ENCODE measurements at regions not wholly inside any gene's neighbourhood (a gene's known extent, or its start where the extent isn't known, plus 50 kb on each side); places are given as distances from the start of the nearest gene placed in this dataset.

- TF ChIP-seq SMC3 (conservative IDR thresholded peaks at IDR 0.05; ENCODE audit: poor library complexity) (no peak), EZH2 (IDR thresholded peaks at IDR 0.05; ENCODE audit: borderline replicate concordance, insufficient read depth, low read length, poor library complexity, severe bottlenecking) (no peak)
Observed at GRCh38 chr2:234145057-234145456, 94.6 kb downstream of the SPP2 start (continued).

DNA sequence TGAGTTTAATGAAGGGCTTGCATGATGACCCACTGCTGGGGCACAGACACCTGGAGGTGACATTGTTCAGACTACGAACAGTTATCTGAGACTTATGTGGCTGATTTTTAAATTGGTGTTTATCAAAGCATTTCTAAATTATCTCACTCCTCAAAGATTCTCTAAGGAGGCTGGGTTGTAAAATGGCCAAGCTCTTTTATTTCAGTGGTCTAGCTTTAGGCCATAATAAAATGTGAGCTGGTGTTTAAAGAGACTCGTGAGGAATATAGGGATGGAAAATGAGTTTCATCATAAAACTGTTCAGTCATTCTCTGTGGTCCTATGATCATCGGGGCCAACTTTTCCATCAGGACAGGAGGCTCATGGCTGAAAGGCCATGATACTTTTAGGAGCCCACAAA lies 93.4 kb downstream of the SPP2 start:
- H3K9me2 ChIP-seq (ENCODE audit: insufficient read depth, low read length), result no peaks in the 10 kb centered on the region
- no peaks in the 10 kb centered on the region for H3K9me3 ChIP-seq (ENCODE audit: low read length)
- no peaks in the 10 kb centered on the region for H4K20me1 ChIP-seq (ENCODE audit: insufficient read depth)
- H3K4me2 ChIP-seq (ENCODE audit: low read length), result no peak overlapping the region
- no peak for TF ChIP-seq POLR2AphosphoS5 (IDR thresholded peaks at IDR 0.05)
- TF ChIP-seq, protein P1, sequence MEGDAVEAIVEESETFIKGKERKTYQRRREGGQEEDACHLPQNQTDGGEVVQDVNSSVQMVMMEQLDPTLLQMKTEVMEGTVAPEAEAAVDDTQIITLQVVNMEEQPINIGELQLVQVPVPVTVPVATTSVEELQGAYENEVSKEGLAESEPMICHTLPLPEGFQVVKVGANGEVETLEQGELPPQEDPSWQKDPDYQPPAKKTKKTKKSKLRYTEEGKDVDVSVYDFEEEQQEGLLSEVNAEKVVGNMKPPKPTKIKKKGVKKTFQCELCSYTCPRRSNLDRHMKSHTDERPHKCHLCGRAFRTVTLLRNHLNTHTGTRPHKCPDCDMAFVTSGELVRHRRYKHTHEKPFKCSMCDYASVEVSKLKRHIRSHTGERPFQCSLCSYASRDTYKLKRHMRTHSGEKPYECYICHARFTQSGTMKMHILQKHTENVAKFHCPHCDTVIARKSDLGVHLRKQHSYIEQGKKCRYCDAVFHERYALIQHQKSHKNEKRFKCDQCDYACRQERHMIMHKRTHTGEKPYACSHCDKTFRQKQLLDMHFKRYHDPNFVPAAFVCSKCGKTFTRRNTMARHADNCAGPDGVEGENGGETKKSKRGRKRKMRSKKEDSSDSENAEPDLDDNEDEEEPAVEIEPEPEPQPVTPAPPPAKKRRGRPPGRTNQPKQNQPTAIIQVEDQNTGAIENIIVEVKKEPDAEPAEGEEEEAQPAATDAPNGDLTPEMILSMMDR (IDR thresholded peaks at IDR 0.05; ENCODE audit: poor library complexity, severe bottlenecking), result no peak
- no peak for TF ChIP-seq MXI1 (conservative IDR thresholded peaks at IDR 0.05; ENCODE audit: poor library complexity, severe bottlenecking)
- TF ChIP-seq EZH2 (IDR thresholded peaks at IDR 0.05; ENCODE audit: borderline replicate concordance, insufficient read depth, low read length, poor library complexity, severe bottlenecking), result no peak
- no peak for TF ChIP-seq TAF1 (IDR thresholded peaks at IDR 0.05; ENCODE audit: low read depth)
- no peak for TF ChIP-seq REST (IDR thresholded peaks at IDR 0.05; ENCODE audit: borderline replicate concordance)
- TF ChIP-seq SMC3 (conservative IDR thresholded peaks at IDR 0.05; ENCODE audit: poor library complexity), result no peak
- no peak for TF ChIP-seq RAD21 (conservative IDR thresholded peaks at IDR 0.05)
- TF ChIP-seq EP300 (conservative IDR thresholded peaks at IDR 0.05; ENCODE audit: poor library complexity, severe bottlenecking), result no peak
- H3F3A ChIP-seq (ENCODE audit: insufficient read depth, low read length, poor library complexity, severe bottlenecking), result no peaks in the 10 kb centered on the region
- no peak overlapping the region for H3K9ac ChIP-seq (ENCODE audit: low read length)
- no peak overlapping the region for H2AFZ ChIP-seq (ENCODE audit: low read depth, low read length)
- no peaks in the 10 kb centered on the region for H3K79me2 ChIP-seq (replicated peaks; ENCODE audit: insufficient read depth, low read length)
- H3K36me3 ChIP-seq (ENCODE audit: insufficient read depth, low read length), result no peaks in the 10 kb centered on the region
- H3K4me3 ChIP-seq (ENCODE audit: low read length), result no peak overlapping the region
- H3K27me3 ChIP-seq (ENCODE audit: insufficient read depth, low read depth, low read length), result no peaks in the 10 kb centered on the region
- H3K27ac ChIP-seq (ENCODE audit: low read length), result no peak overlapping the region

DNA sequence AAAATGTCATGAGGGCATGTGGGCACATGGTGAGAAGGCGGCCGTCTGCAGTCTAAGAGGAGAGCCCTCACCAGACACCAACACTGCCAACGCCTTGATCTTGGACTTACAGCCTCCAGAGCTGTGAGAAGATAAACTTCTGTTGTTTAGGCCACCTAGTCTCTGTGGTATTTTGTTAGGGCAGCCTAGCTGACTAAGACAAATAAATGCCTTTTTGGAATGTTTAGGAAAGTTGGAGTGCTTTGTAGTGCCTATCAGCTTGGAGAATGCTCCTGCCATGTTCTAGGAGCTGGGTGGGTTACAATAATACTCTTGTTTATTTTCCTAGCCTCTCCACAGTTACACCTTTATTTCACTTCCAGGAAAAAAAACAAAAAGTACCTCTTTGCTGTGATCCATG lies 92.0 kb downstream of the SPP2 start:
- Histone ChIP-seq H3F3A (ENCODE audit: insufficient read depth, low read length, poor library complexity, severe bottlenecking) (no peaks in the 10 kb centered on the region), H3K9me2 (ENCODE audit: insufficient read depth, low read length) (no peaks in the 10 kb centered on the region), H3K9ac (ENCODE audit: low read length) (no peak overlapping the region), H3K27me3 (ENCODE audit: insufficient read depth, low read depth, low read length) (no peaks in the 10 kb centered on the region), H3K79me2 (replicated peaks; ENCODE audit: insufficient read depth, low read length) (no peaks in the 10 kb centered on the region), H4K20me1 (ENCODE audit: insufficient read depth) (no peaks in the 10 kb centered on the region), H3K4me2 (ENCODE audit: low read length) (no peak overlapping the region), H3K27ac (ENCODE audit: low read length) (no peak overlapping the region), H3K4me3 (ENCODE audit: low read length) (no peak overlapping the region), H3K36me3 (ENCODE audit: insufficient read depth, low read length) (no peaks in the 10 kb centered on the region), H2AFZ (ENCODE audit: low read depth, low read length) (no peak overlapping the region), H3K9me3 (ENCODE audit: low read length) (no peaks in the 10 kb centered on the region)
- TF ChIP-seq MXI1 (conservative IDR thresholded peaks at IDR 0.05; ENCODE audit: poor library complexity, severe bottlenecking), result no peak
- no peak for TF ChIP-seq TAF1 (IDR thresholded peaks at IDR 0.05; ENCODE audit: low read depth)
- TF ChIP-seq, protein P1 (IDR thresholded peaks at IDR 0.05; ENCODE audit: poor library complexity, severe bottlenecking), result no peak
- no peak for TF ChIP-seq POLR2AphosphoS5 (IDR thresholded peaks at IDR 0.05)
- TF ChIP-seq EP300 (conservative IDR thresholded peaks at IDR 0.05; ENCODE audit: poor library complexity, severe bottlenecking), result no peak
- TF ChIP-seq EZH2 (IDR thresholded peaks at IDR 0.05; ENCODE audit: borderline replicate concordance, insufficient read depth, low read length, poor library complexity, severe bottlenecking), result no peak
- TF ChIP-seq REST (IDR thresholded peaks at IDR 0.05; ENCODE audit: borderline replicate concordance), result no peak
- TF ChIP-seq SMC3 (conservative IDR thresholded peaks at IDR 0.05; ENCODE audit: poor library complexity), result no peak
- no peak for TF ChIP-seq RAD21 (conservative IDR thresholded peaks at IDR 0.05)
